Superior temporal gyrus (tissue), 1 donor: ENCODE measurements at regions not wholly inside any gene's neighbourhood (a gene's known extent, or its start where the extent isn't known, plus 50 kb on each side); places are given as distances from the start of the nearest gene placed in this dataset.
"Not testable (repeated sequence)": the region's sequence is repeated elsewhere in the genome, so short reads cannot be mapped to it uniquely, and the experiment has no call there.

Experiments used
- DNase-seq: peaks from one replicate; pipeline ENCODE4 v3.0.0-alpha.2; 2016; ENCODE audit errors: extremely low spot score

DNA sequence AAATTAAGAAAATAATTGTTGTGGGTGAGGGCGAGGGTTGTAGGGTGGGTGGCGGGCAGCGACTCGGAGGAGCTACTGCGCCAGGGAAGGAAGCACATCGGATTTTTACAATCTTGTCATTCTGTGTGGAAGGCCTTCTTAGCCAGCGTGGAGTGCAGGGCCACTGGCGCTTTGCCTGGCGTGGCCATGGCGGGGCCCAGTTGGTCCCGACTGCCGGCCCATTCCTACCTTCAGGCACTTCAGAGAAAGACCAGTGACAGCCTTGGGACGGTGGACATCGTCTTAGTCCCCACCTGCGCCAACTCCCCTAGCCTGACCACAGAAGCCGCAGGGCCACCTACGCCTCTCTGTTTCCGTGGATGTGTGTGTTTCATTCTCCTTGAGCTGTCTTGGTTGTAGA, 136.9 kb upstream of the NEGR1 start:
- no peak for DNase-seq

DNA sequence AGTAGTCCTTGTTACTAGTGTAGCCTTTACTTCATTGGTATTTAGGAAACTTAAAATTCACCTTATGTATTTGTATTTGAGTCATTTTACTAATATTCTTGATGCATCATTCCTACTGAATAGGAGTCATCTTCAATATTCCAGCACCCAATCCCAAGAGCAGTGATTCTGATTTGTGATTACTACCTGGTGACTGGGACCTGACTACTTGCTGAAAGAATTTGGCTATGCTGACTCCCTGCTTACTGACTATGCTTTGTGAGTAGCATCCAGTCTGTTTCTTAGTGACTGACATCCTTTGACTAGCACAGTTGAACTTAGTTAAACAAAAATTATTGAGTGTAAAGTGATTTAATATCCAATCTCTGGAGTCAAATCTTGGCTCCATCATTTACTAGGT, 129.9 kb upstream of the NEGR1 start:
- DNase-seq: no peak

DNA sequence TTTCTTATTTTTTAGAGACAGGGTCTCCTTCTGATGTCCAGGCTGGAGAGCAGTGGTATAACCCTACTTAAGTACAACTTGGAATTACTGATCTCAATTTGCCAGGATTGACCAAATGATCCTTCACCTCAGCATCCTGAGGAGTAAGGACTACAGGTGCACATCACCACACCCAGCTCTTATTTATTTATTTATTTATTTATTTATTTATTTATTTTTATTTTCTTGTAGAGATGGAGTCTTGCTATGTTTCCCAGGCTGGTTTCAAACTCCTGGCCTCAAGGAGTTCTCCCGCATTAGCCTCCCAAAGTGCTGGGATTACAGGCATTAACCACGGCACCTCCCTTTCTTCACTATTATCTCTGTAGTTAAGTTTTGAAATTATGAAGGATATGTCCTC, 117.5 kb upstream of the NEGR1 start:
- DNase-seq: no peak

DNA sequence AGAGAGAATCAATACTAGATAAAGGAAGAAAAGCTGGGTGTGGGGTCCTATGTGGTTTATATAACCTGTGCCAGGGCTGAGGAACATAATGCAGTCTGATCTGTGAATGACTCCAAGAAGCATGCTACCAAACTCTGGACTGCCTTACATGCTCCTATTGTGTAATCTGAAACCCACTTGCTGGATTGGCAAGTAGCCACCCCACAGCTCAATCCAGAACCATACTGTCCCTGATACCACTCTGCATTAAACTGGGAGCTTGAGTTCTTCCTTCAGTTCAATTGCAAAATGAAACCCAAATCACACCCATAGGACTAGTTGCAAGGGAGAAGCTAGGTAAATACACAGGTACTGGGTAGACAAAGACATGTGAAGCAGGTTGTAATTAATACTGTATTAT, 115.4 kb upstream of the NEGR1 start:
- no peak for DNase-seq

DNA sequence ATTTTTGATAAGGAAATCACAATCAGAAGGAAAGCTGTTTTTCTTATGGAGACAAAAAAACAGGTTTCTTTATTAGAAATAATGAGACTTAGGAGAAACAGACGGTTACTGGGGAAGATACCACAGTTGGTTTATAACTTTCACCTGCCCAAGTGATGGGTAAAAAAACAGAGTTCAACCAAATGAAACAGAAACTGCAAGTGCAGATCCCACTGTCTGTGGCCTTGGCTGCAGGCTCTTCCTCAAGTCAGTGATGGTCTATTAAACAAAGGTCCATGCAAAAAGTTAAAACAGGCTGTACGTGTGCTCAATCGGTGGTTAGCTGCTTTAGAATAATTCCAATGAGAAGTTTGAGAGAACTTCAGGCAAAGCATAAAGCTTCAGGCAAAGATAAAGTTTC, 112.1 kb upstream of the NEGR1 start:
- DNase-seq: no peak

DNA sequence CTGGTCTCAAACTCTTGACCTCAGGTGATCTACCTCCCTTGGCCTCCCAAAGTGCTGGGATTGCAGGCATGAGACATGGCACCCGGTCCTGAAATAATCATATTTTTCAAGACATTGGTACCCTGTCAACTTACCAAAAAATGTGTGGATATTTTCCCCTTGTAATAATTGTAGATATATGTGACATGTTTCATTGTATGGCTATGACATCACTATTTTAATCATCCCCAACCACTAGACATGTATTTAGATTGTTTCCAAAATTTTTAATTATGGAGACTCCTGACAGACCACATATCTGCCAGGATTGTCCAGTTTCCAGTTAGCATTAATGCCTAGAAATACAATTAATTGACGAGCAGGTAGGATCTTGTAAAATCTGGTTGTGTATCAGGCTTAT, 96.7 kb upstream of the NEGR1 start:
- no peak for DNase-seq

DNA sequence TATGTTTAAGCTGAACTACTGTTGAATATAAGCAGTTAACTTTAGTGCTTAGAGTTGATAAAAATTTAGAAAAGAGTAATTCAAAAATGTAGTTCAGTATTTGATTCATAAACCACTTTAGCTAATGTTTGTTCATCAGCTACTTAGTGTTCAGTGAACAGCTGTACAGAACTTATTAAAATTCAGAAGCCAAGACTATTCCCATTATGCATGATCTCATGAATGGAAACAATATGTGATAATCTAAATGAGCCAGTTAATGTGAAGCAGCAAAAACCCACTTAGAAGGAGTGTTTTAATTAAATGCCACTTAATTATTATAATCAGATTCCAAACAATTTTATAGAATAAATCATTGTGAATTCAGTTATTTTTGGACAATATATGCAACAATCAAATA, 92.9 kb upstream of the NEGR1 start:
- DNase-seq: no peak

DNA sequence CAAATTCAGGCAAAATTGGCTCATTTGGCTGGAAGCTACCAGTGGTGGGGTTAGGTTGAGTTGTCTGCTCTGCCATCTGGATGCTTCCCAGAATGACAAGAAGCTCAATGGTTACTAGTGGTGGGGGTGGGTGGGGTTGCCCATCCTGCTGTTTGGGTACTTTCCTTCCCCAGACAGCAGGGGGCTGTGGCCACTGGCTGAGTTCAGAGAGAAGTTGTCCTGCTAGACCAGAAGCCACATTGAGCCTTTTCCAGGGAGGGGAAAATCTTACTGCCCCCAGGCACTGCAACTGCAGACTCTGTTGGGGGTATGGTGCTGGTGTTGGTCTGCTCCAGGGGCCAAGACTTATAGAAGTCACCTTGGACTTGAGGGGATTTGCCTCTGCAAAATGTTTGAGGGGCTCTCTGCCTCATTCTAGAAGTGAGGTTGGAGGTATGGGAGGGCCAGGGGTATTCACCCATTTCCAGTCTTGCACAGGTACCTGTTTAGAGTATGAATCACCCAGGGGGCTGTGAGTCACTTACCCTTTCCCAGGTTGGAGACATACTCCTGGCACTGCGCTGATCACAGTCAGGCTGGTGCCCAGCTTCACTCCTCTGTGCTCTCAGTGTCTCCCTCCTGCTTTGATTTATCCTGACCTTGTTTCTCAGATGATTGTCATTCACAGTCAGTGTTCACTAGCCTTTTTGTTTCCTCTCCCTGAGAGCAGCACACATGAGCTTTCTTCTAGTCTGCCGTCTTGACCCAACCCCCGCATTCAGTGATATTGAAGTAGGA, 89.1 kb upstream of the NEGR1 start:
- DNase-seq: no peak

DNA sequence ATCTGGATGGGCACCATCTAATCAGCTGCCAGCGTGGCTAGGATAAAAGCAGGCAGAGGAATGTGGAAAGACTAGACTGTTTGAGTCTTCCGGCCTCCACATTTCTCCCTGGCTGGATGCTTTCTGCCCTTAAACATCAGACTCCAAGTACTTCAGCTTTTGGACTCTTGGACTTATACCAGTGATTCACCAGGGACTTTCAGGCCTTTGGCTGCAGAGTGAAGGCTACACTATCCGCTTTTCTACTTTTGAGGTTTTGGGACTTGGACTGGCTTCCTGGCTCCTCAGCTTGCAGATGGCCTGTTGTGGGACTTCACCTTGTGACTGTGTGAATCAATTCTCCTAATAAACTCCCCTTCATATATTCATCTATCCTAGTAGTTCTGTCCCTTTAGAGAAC, 88.5 kb upstream of the NEGR1 start:
- not testable (repeated sequence) for DNase-seq

DNA sequence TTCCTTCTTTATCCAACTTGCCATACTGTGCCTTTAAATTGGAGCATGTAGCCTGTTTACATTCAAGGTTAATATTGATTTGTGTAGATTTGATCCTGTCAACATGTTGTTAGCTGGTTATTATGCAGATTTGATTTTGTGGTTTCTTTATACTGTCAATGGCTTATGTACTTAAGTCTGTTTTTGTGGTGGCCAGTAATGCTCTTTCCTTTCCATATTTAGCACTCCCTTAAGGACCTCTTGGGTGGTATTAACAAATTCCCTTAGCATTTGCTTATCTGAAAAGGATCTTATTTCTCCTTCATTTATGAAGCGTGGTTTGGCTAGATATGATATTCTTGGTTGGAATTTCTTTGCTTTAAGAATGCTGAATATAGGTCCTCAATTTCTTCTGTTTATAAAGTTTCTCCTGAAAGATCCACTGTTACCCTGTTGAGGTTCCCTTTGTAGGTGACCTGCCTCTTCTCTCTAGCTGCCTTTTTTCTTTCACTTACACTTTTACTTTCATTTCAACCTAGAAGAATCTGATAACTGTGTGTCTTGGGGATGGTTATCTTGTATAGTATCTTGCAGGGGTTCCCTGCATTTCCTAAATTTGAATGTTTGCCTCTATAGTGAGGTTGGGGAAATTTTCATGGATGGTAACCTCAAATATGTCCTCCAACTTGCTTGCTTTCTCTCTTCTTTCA, 86.9 kb upstream of the NEGR1 start:
- DNase-seq: no peak

DNA sequence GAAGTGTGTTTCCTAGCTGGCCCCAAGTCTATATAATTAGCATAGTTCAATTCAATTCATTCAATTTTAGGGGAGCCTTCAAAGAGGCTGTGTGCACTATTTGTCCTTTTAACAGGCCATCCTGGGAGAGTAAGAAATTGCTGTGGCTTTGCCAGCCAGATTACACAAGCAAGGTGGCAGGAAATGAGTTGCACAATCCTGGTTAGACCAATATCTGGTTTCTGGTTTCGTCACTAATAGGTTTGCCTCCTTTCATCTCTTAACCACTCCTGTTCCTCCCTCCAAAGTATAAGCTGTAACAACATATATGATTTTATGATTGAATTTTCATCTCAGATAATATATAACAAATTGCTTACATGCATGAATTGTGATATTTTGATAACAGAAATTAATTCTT, 84.1 kb upstream of the NEGR1 start:
- DNase-seq: no peak

DNA sequence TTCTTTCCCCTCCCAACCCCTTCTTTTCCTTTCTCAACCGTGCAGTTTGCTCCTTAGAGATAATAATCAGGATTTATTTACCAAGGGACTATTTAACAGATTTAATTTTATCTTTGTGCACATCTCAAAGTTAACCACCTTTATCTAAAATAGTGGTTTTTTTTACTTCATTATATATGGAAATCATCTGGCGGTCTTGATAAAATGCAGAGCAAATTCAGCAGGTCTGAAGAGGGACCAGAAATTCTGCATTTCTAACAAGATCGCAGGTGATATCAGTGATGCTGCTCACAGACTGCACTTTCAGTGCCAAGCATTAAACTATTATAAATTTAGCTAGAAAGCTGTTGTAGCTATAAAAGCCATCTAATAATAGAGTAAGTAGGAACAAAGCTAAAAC, 83.4 kb upstream of the NEGR1 start:
- no peak for DNase-seq

DNA sequence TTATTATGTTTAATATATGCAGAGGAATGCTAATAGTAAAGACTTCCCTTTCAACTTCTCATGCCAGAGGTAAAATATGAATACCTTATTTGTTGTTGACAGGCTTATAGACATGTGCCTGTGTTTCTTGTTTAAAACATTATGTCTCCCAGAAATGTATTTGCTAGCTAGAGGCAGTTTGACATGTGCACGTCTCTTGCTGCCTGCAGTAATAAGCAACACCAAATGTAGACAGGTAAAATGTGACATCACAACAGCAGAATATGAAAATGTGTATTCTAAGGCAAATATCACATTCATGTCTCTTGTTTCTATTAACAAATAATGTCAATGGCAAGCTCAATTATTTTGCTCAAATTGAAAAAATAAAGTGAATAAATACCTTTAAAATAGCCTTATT, 80.2 kb upstream of the NEGR1 start:
- DNase-seq: no peak

DNA sequence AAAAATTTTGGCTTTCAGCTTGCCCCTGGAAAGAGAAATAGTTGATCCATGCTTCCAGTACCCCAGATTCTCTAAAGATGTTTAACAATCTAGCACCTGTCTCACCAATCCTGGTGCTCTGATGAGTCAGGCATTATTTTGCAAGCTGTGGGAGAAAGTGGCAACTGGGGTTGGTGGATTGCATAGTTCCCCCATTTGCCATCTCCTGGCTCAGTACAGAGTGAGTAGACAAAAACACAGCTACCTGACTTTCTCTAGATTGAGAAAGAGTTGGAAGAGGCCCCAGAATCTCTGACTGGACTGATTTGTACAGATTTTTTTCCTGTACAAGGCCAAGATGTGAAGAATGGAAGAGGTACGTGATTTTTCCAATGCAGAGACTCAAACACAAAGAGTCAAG, 75.1 kb upstream of the NEGR1 start:
- no peak for DNase-seq

DNA sequence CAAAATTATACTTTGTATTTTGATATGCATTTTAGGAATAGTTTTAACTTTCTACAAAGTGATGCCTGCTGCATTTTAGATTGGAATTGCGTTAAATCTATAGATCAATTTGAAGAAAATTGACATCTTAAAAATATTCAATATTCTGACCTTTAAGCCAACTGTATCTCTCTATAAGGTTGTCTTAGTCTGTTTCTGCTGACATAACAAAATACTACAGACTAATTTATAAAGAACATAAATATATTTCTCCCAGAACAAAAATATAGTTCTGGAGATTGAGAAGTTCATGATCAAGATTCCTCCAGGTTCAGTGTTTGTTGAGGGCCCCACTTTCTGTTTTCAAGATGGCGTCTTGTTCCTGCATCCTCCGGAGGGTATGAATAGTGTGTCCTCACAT, 73.6 kb upstream of the NEGR1 start:
- no peak for DNase-seq

DNA sequence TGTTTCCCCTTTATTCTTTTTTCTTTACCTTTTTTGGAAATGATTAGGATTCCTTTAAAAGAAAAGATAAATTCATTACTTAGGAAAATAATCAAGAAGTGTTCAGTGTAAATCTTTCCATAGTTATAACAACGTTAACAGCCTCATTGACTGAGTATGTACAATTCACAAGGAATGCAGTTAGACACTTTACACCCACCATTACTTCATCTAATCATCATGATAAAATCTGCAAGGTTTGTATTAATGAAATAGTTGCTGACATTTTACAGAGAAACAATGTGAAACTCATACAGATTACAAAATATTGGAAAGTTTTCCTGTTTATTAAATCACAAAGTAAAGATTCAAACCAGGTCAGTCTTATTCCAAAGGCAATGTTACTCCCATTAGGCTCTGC, 59.3 kb upstream of the NEGR1 start:
- no peak for DNase-seq

DNA sequence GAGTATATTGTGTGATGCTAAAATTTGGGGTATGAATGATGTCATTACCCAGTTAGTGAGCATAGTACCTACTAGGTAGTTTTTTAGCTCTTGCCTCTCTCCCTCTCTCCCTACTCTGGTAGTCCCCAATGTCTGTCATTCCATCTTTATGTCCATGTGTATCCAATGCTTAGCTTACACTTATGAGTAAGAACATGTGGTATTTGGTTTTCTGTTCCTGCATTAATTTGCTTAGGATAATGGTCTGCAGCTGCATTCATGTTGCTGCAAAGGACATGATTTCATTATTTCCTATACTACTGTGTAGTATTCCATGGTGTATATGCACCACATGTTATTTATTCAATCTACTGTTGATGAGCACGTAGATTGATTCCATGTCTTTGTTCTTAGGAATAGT, 54.4 kb upstream of the NEGR1 start:
- DNase-seq: no peak
